ENCODE measurements at regions not wholly inside any gene's neighbourhood (a gene's known extent, or its start where the extent isn't known, plus 50 kb on each side); places are given as distances from the start of the nearest gene placed in this dataset.
"Not testable (repeated sequence)": the region's sequence is repeated elsewhere in the genome, so short reads cannot be mapped to it uniquely, and the experiment has no call there.

GRCh38 chr2:8125741-8126711 lies 555.8 kb upstream of the ID2 start:
- ATAC-seq (no peak), DNase-seq (no peak)
- H3K4me3 Mint-ChIP-seq, result no peak overlapping the region
- no peaks in the 10 kb centered on the region for H3K27me3 Mint-ChIP-seq
- no peak overlapping the region for H3K27ac Mint-ChIP-seq
- H3K4me1 Mint-ChIP-seq, result no peaks in the 10 kb centered on the region
- H3K36me3 Mint-ChIP-seq, result no peaks in the 10 kb centered on the region
- POLR2A ChIA-PET, result no interaction called here
- H3K9me3 Mint-ChIP-seq, result peaks cover 0 to 24% (median 2%) of the 10 kb centered on the region in 9 donors

- DNase-seq (no peak), ATAC-seq (no peak)
- Mint-ChIP-seq H3K4me1 (no peaks in the 10 kb centered on the region), H3K9me3 (peaks cover 0 to 24% (median 2%) of the 10 kb centered on the region in 9 donors), H3K27ac (no peak overlapping the region), H3K4me3 (no peak overlapping the region), H3K27me3 (no peaks in the 10 kb centered on the region), H3K36me3 (no peaks in the 10 kb centered on the region)
- POLR2A ChIA-PET, result no interaction called here
Measured at GRCh38 chr2:8126783-8127182, 555.1 kb upstream of the ID2 start.

- DNase-seq, POLR2A ChIA-PET, H3K27me3 Mint-ChIP-seq, H3K36me3 Mint-ChIP-seq, H3K4me3 Mint-ChIP-seq, ATAC-seq, H3K27ac Mint-ChIP-seq: not testable (repeated sequence)
- Mint-ChIP-seq H3K9me3 (peaks cover 0 to 24% (median 2%) of the 10 kb centered on the region in 9 donors), H3K4me1 (peaks cover 0 to 16% (median 0%) of the 10 kb centered on the region in 4 donors)
Measured at GRCh38 chr2:8131423-8131822, 550.4 kb upstream of the ID2 start.

GRCh38 chr2:8132351-8132831 lies 549.5 kb upstream of the ID2 start:
- no peak overlapping the region for H3K4me3 Mint-ChIP-seq
- no peaks in the 10 kb centered on the region for H3K36me3 Mint-ChIP-seq
- peaks cover 0 to 16% (median 0%) of the 10 kb centered on the region in 4 donors for H3K4me1 Mint-ChIP-seq
- POLR2A ChIA-PET, result no interaction called here
- DNase-seq (no peak), ATAC-seq (no peak)
- H3K9me3 Mint-ChIP-seq, result peaks cover 0 to 16% (median 2%) of the 10 kb centered on the region in 9 donors
- no peaks in the 10 kb centered on the region for H3K27me3 Mint-ChIP-seq
- H3K27ac Mint-ChIP-seq, result no peak overlapping the region

- peaks cover 0 to 16% (median 0%) of the 10 kb centered on the region in 4 donors for H3K4me1 Mint-ChIP-seq
- no peaks in the 10 kb centered on the region for H3K27me3 Mint-ChIP-seq
- H3K9me3 Mint-ChIP-seq, result peaks cover 0 to 11% (median 2%) of the 10 kb centered on the region in 9 donors
Measured at GRCh38 chr2:8132879-8133278, 549.0 kb upstream of the ID2 start.

GRCh38 chr2:8133363-8133762 lies 548.5 kb upstream of the ID2 start:
- POLR2A ChIA-PET, result no interaction called here
- DNase-seq (no peak), ATAC-seq (no peak)
- H3K9me3 Mint-ChIP-seq, result peaks cover 0 to 8% (median 2%) of the 10 kb centered on the region in 9 donors
- H3K27me3 Mint-ChIP-seq, result no peaks in the 10 kb centered on the region
- H3K4me3 Mint-ChIP-seq, result no peak overlapping the region
- no peaks in the 10 kb centered on the region for H3K36me3 Mint-ChIP-seq
- H3K27ac Mint-ChIP-seq, result no peak overlapping the region
- peaks cover 0 to 16% (median 0%) of the 10 kb centered on the region in 4 donors for H3K4me1 Mint-ChIP-seq

More at GRCh38 chr2:8132879-8133278, 549.0 kb upstream of the ID2 start:
- ATAC-seq (no peak), DNase-seq (no peak)
- Mint-ChIP-seq H3K4me3 (no peak overlapping the region), H3K27ac (no peak overlapping the region), H3K36me3 (no peaks in the 10 kb centered on the region)
- POLR2A ChIA-PET, result no interaction called here

GRCh38 chr2:8133913-8134472 lies 547.9 kb upstream of the ID2 start:
- H3K27ac Mint-ChIP-seq, result peak overlapping the region in 1 of 10 donors; percentile 50
- DNase-seq (no peak), ATAC-seq (no peak)
- H3K4me3 Mint-ChIP-seq, result no peak overlapping the region
- H3K27me3 Mint-ChIP-seq, result no peaks in the 10 kb centered on the region
- POLR2A ChIA-PET, result no interaction called here
- no peaks in the 10 kb centered on the region for H3K36me3 Mint-ChIP-seq
- H3K9me3 Mint-ChIP-seq, result peaks cover 0 to 3% (median under 1%) of the 10 kb centered on the region in 9 donors
- H3K4me1 Mint-ChIP-seq, result peaks cover 0 to 16% (median 0%) of the 10 kb centered on the region in 4 donors

GRCh38 chr2:8134473-8134932 lies 547.4 kb upstream of the ID2 start:
- peaks cover 0 to 18% (median 0%) of the 10 kb centered on the region in 4 donors for H3K4me1 Mint-ChIP-seq
- no peak overlapping the region for H3K27ac Mint-ChIP-seq
- POLR2A ChIA-PET, result no interaction called here
- no peaks in the 10 kb centered on the region for H3K27me3 Mint-ChIP-seq
- ATAC-seq, result no peak
- H3K4me3 Mint-ChIP-seq, result no peak overlapping the region
- DNase-seq, result no peak
- H3K36me3 Mint-ChIP-seq, result no peaks in the 10 kb centered on the region
- peaks cover 0 to 3% (median 0%) of the 10 kb centered on the region in 9 donors for H3K9me3 Mint-ChIP-seq

GRCh38 chr2:8134985-8135682 lies 546.7 kb upstream of the ID2 start:
- Mint-ChIP-seq H3K36me3 (no peaks in the 10 kb centered on the region), H3K27ac (peak overlapping the region in 2 of 10 donors; percentile 20 to 42), H3K9me3 (peaks cover 0 to 3% (median 0%) of the 10 kb centered on the region in 9 donors), H3K4me1 (peaks cover 0 to 18% (median 0%) of the 10 kb centered on the region in 4 donors), H3K27me3 (no peaks in the 10 kb centered on the region), H3K4me3 (no peak overlapping the region)
- POLR2A ChIA-PET, result no interaction called here
- ATAC-seq (no peak), DNase-seq (no peak)

GRCh38 chr2:8137801-8138200 lies 544.1 kb upstream of the ID2 start:
- POLR2A ChIA-PET, result no interaction called here
- DNase-seq (no peak), ATAC-seq (no peak)
- Mint-ChIP-seq H3K4me1 (peaks cover 0 to 18% (median 0%) of the 10 kb centered on the region in 4 donors), H3K4me3 (no peak overlapping the region), H3K9me3 (no peaks in the 10 kb centered on the region), H3K36me3 (no peaks in the 10 kb centered on the region), H3K27ac (peak overlapping the region in 2 of 10 donors; percentile 7 to 43), H3K27me3 (peaks cover 0 to 2% (median 0%) of the 10 kb centered on the region in 5 donors)

GRCh38 chr2:8138525-8138922 lies 543.3 kb upstream of the ID2 start:
- Mint-ChIP-seq H3K36me3 (no peaks in the 10 kb centered on the region), H3K9me3 (no peaks in the 10 kb centered on the region), H3K27me3 (peaks cover 0 to 2% (median 0%) of the 10 kb centered on the region in 5 donors), H3K4me3 (no peak overlapping the region), H3K4me1 (peaks cover 0 to 18% (median under 1%) of the 10 kb centered on the region in 4 donors), H3K27ac (no peak overlapping the region)
- POLR2A ChIA-PET, result no interaction called here
- no peak for ATAC-seq
- no peak for DNase-seq

- POLR2A ChIA-PET, result no interaction called here
- Mint-ChIP-seq H3K27me3 (peaks cover 0 to 2% (median 0%) of the 10 kb centered on the region in 5 donors), H3K4me3 (no peak overlapping the region), H3K9me3 (no peaks in the 10 kb centered on the region), H3K27ac (no peak overlapping the region), H3K36me3 (no peaks in the 10 kb centered on the region), H3K4me1 (peaks cover 0 to 15% (median under 1%) of the 10 kb centered on the region in 4 donors)
- DNase-seq (no peak), ATAC-seq (no peak)
Measured at GRCh38 chr2:8138923-8139667, 542.8 kb upstream of the ID2 start.
